ENCODE measurements at regions not wholly inside any gene's neighbourhood (a gene's known extent, or its start where the extent isn't known, plus 50 kb on each side); places are given as distances from the start of the nearest gene placed in this dataset.
A peak's percentile ranks its signal among the peaks of the same experiment; 100 is the strongest.

DNA sequence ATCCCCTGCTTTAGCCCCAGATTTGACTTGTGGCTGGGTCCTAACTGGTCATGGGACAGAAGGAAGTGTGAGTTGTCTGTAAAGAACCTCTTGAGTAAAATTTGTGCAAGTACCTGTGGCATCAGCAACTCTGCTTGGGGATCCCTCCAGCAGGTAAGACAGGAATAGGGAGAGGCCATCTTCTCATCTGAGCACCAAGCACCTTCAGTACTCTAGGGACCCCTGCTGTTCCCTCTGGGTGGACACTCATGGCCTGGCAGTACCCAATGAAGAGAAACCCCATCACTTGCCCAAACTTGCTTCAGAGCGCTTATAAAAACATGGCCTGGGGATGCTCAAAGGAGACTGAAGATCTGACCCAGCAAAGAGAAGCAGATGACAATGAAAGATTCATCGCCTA, 297.8 kb downstream of the SP3 start:
- Histone ChIP-seq H3K27ac (ENCODE audit: low read depth, low read length) (no peak overlapping the region), H3K4me3 (ENCODE audit: extremely low read depth in 1 of 4, insufficient read depth in 2 of 4, low read depth in 3 of 4, low read length in 4 of 4) (no peak overlapping the region), H4K20me1 (replicated peaks in 1 of 2; ENCODE audit: control insufficient read depth in 1 of 2, insufficient read depth in 2 of 2, low read length in 2 of 2) (no peaks in the 10 kb centered on the region), H2AFZ (ENCODE audit: low read length) (no peak overlapping the region), H3K56ac (replicated peaks; ENCODE audit: insufficient read length, low read depth, low read length) (no peak overlapping the region), H3K36me3 (ENCODE audit: control insufficient read depth in 2 of 4, insufficient read depth in 4 of 4, low read length in 3 of 4) (no peaks in the 10 kb centered on the region), H2BK5ac (ENCODE audit: low read depth, low read length) (no peak overlapping the region), H3K9ac (replicated peaks in 1 of 4; ENCODE audit: extremely low read depth in 1 of 4, low read depth in 3 of 4, low read length in 3 of 4) (no peak overlapping the region), H3K27me3 (replicated peaks in 1 of 4; ENCODE audit: control insufficient read depth in 3 of 4, extremely low read depth in 1 of 4, insufficient read depth in 3 of 4, low read length in 3 of 4) (no peaks in the 10 kb centered on the region), H4K8ac (ENCODE audit: extremely low read depth, insufficient read depth, low read length) (no peak overlapping the region), H4K91ac (replicated peaks; ENCODE audit: insufficient read length, low read length) (no peak overlapping the region), H3K4ac (replicated peaks; ENCODE audit: insufficient read length, low read depth, low read length) (no peak overlapping the region), H2AK5ac (ENCODE audit: low read depth, low read length) (no peak overlapping the region), H3K4me2 (ENCODE audit: insufficient read depth in 1 of 2, low read depth in 2 of 2, low read length in 2 of 2) (no peak overlapping the region), H2BK20ac (ENCODE audit: low read length) (no peak overlapping the region), H3K18ac (ENCODE audit: extremely low read depth, low read length) (no peak overlapping the region), H3K9me3 (ENCODE audit: insufficient read depth in 2 of 2, low read depth in 1 of 2, low read length in 1 of 2) (no peaks in the 10 kb centered on the region), H3K14ac (ENCODE audit: insufficient read length) (no peak overlapping the region), H3K4me1 (replicated peaks in 1 of 4; ENCODE audit: control insufficient read depth in 3 of 4, insufficient read depth in 4 of 4, low read length in 3 of 4) (no peaks in the 10 kb centered on the region; a peak in 1 of 7 replicates), H4K5ac (ENCODE audit: insufficient read length, low read depth, low read length) (no peak overlapping the region), H3K23me2 (ENCODE audit: low read depth, low read length) (no peaks in the 10 kb centered on the region), H2BK12ac (ENCODE audit: low read depth, low read length) (no peak overlapping the region), H2BK120ac (replicated peaks; ENCODE audit: low read depth, low read length) (no peak overlapping the region), H3K79me1 (ENCODE audit: low read depth, low read length) (no peaks in the 10 kb centered on the region), H2BK15ac (ENCODE audit: low read length) (no peak overlapping the region), H3K79me2 (ENCODE audit: control insufficient read depth in 1 of 2, insufficient read depth in 2 of 2, low read length in 2 of 2) (no peaks in the 10 kb centered on the region), H3K23ac (ENCODE audit: insufficient read length) (no peak overlapping the region)
- ChIA-PET CTCF (ENCODE audit: partially characterized antibody) (no interaction called here), POLR2A (ENCODE audit: partially characterized antibody) (interaction anchor here (0.5 kb wide), 1 partner anchor 360 kb away, joined by 4 read pairs; no protein-coding TSS in a partner anchor)
- no peak for FAIRE-seq
- TF ChIP-seq RAD21 (IDR thresholded peaks at IDR 0.05 in 1 of 2, conservative IDR thresholded peaks at IDR 0.05 in 1 of 2; ENCODE audit: low read depth in 2 of 2, low read length in 2 of 2) (peak; percentile 22 to 40; a peak in 2 of 4 replicates), HDAC6 (IDR thresholded peaks at IDR 0.05; ENCODE audit: low read depth, low read length) (no peak), CTCF (IDR thresholded peaks at IDR 0.05; ENCODE audit: control extremely low read depth in 1 of 3, insufficient read depth in 1 of 3, low read depth in 1 of 3, low read length in 3 of 3) (no peak), NRF1 (IDR thresholded peaks at IDR 0.05; ENCODE audit: low read depth, low read length) (no peak), KDM5A (IDR thresholded peaks at IDR 0.05; ENCODE audit: low read length) (no peak), SP2 (IDR thresholded peaks at IDR 0.05; ENCODE audit: low read length) (no peak), SIX5 (IDR thresholded peaks at IDR 0.05; ENCODE audit: low read depth, low read length) (no peak)
- no peak for DNase-seq (ENCODE audit: low read depth in 1 of 2, low spot score in 2 of 2)
- 94% methylated on average over 2 of the region's 2 CpGs; no CpG with 5 or more reads in 1 of the 2 experiments for WGBS, 2 experiments (ENCODE audit: extremely low coverage in 1 of 2, insufficient coverage in 1 of 2, insufficient read length in 1 of 2, insufficient replicate concordance in 2 of 2, low coverage in 1 of 2, low lambda C conversion rate in 2 of 2, missing lambda C conversion rate in 1 of 2)
